ENCODE measurements at regions not wholly inside any gene's neighbourhood (a gene's known extent, or its start where the extent isn't known, plus 50 kb on each side); places are given as distances from the start of the nearest gene placed in this dataset.

- no peak overlapping the region for H3K9ac ChIP-seq (ENCODE audit: low read length)
- peaks cover 9% of the 10 kb centered on the region for H3K9me3 ChIP-seq (ENCODE audit: control insufficient read depth, low read length)
- no peak overlapping the region for H3K4me3 ChIP-seq (ENCODE audit: low read length)
- no peak for DNase-seq (ENCODE audit: low read depth)
- no peaks in the 10 kb centered on the region for H3K4me1 ChIP-seq (ENCODE audit: control insufficient read depth, insufficient read depth, low read length)
- peaks cover 26% of the 10 kb centered on the region for H3K27me3 ChIP-seq (replicated peaks; ENCODE audit: control insufficient read depth, insufficient read depth, low read length)
- H3K36me3 ChIP-seq (ENCODE audit: control insufficient read depth, insufficient read depth, low read length, severe bottlenecking), result no peaks in the 10 kb centered on the region
These were observed 268.9 kb downstream of the HAUS1 start for GRCh38 chr18:46373131-46373530.

GRCh38 chr18:46373791-46374190 is 269.6 kb downstream of the HAUS1 start:
- H3K4me3 ChIP-seq (ENCODE audit: low read length), result no peak overlapping the region
- no peak overlapping the region for H3K9ac ChIP-seq (ENCODE audit: low read length)
- H3K4me1 ChIP-seq (ENCODE audit: control insufficient read depth, insufficient read depth, low read length), result no peaks in the 10 kb centered on the region
- H3K36me3 ChIP-seq (ENCODE audit: control insufficient read depth, insufficient read depth, low read length, severe bottlenecking), result no peaks in the 10 kb centered on the region
- no peak for DNase-seq (ENCODE audit: low read depth)
- peaks cover 27% of the 10 kb centered on the region for H3K27me3 ChIP-seq (replicated peaks; ENCODE audit: control insufficient read depth, insufficient read depth, low read length)
- H3K9me3 ChIP-seq (ENCODE audit: control insufficient read depth, low read length), result peaks cover 9% of the 10 kb centered on the region

GRCh38 chr18:46374850-46375249 is 270.7 kb downstream of the HAUS1 start:
- H3K36me3 ChIP-seq (ENCODE audit: control insufficient read depth, insufficient read depth, low read length, severe bottlenecking), result no peaks in the 10 kb centered on the region
- no peak overlapping the region for H3K4me3 ChIP-seq (ENCODE audit: low read length)
- no peaks in the 10 kb centered on the region for H3K4me1 ChIP-seq (ENCODE audit: control insufficient read depth, insufficient read depth, low read length)
- no peak overlapping the region for H3K9ac ChIP-seq (ENCODE audit: low read length)
- H3K9me3 ChIP-seq (ENCODE audit: control insufficient read depth, low read length), result peaks cover 9% of the 10 kb centered on the region
- peaks cover 26% of the 10 kb centered on the region for H3K27me3 ChIP-seq (replicated peaks; ENCODE audit: control insufficient read depth, insufficient read depth, low read length)
- no peak for DNase-seq (ENCODE audit: low read depth)

- no peak for DNase-seq (ENCODE audit: low read depth)
- Histone ChIP-seq H3K36me3 (ENCODE audit: control insufficient read depth, insufficient read depth, low read length, severe bottlenecking) (no peaks in the 10 kb centered on the region), H3K4me3 (ENCODE audit: low read length) (no peak overlapping the region), H3K4me1 (ENCODE audit: control insufficient read depth, insufficient read depth, low read length) (no peaks in the 10 kb centered on the region), H3K9ac (ENCODE audit: low read length) (no peak overlapping the region), H3K27me3 (replicated peaks; ENCODE audit: control insufficient read depth, insufficient read depth, low read length) (peaks cover 13% of the 10 kb centered on the region), H3K9me3 (ENCODE audit: control insufficient read depth, low read length) (no peaks in the 10 kb centered on the region)
These were observed 273.4 kb downstream of the HAUS1 start for GRCh38 chr18:46377557-46377956.

GRCh38 chr18:46378126-46378863 is 274.1 kb downstream of the HAUS1 start:
- Histone ChIP-seq H3K9ac (ENCODE audit: low read length) (no peak overlapping the region), H3K36me3 (ENCODE audit: control insufficient read depth, insufficient read depth, low read length, severe bottlenecking) (no peaks in the 10 kb centered on the region), H3K9me3 (ENCODE audit: control insufficient read depth, low read length) (no peaks in the 10 kb centered on the region), H3K4me3 (ENCODE audit: low read length) (no peak overlapping the region), H3K27me3 (replicated peaks; ENCODE audit: control insufficient read depth, insufficient read depth, low read length) (peaks cover 13% of the 10 kb centered on the region), H3K4me1 (ENCODE audit: control insufficient read depth, insufficient read depth, low read length) (no peaks in the 10 kb centered on the region)
- DNase-seq (ENCODE audit: low read depth), result no peak

GRCh38 chr18:46378864-46379207 is 274.7 kb downstream of the HAUS1 start:
- no peak for DNase-seq (ENCODE audit: low read depth)
- no peaks in the 10 kb centered on the region for H3K4me1 ChIP-seq (ENCODE audit: control insufficient read depth, insufficient read depth, low read length)
- no peaks in the 10 kb centered on the region for H3K9me3 ChIP-seq (ENCODE audit: control insufficient read depth, low read length)
- peaks cover 13% of the 10 kb centered on the region for H3K27me3 ChIP-seq (replicated peaks; ENCODE audit: control insufficient read depth, insufficient read depth, low read length)
- no peaks in the 10 kb centered on the region for H3K36me3 ChIP-seq (ENCODE audit: control insufficient read depth, insufficient read depth, low read length, severe bottlenecking)
- no peak overlapping the region for H3K9ac ChIP-seq (ENCODE audit: low read length)
- H3K4me3 ChIP-seq (ENCODE audit: low read length), result no peak overlapping the region

- H3K4me3 ChIP-seq (ENCODE audit: low read length), result no peak overlapping the region
- no peak overlapping the region for H3K9ac ChIP-seq (ENCODE audit: low read length)
- no peak for DNase-seq (ENCODE audit: low read depth)
These were observed 275.3 kb downstream of the HAUS1 start for GRCh38 chr18:46379323-46379950.

GRCh38 chr18:46385124-46385523 is 271.9 kb downstream of the LOXHD1 start:
- Histone ChIP-seq H3K4me3 (ENCODE audit: low read length) (no peak overlapping the region), H3K36me3 (ENCODE audit: control insufficient read depth, insufficient read depth, low read length, severe bottlenecking) (no peaks in the 10 kb centered on the region), H3K9me3 (ENCODE audit: control insufficient read depth, low read length) (no peaks in the 10 kb centered on the region), H3K9ac (ENCODE audit: low read length) (no peak overlapping the region), H3K27me3 (replicated peaks; ENCODE audit: control insufficient read depth, insufficient read depth, low read length) (peaks cover 39% of the 10 kb centered on the region), H3K4me1 (ENCODE audit: control insufficient read depth, insufficient read depth, low read length) (peaks cover 7% of the 10 kb centered on the region)
- DNase-seq (ENCODE audit: low read depth), result no peak

More at GRCh38 chr18:46379323-46379950, 275.3 kb downstream of the HAUS1 start:
- Histone ChIP-seq H3K4me1 (ENCODE audit: control insufficient read depth, insufficient read depth, low read length) (no peaks in the 10 kb centered on the region), H3K36me3 (ENCODE audit: control insufficient read depth, insufficient read depth, low read length, severe bottlenecking) (no peaks in the 10 kb centered on the region), H3K9me3 (ENCODE audit: control insufficient read depth, low read length) (no peaks in the 10 kb centered on the region), H3K27me3 (replicated peaks; ENCODE audit: control insufficient read depth, insufficient read depth, low read length) (peaks cover 10% of the 10 kb centered on the region)

- peak; percentile 76 for DNase-seq (ENCODE audit: low read depth)
- Histone ChIP-seq H3K9me3 (ENCODE audit: control insufficient read depth, low read length) (no peaks in the 10 kb centered on the region), H3K27me3 (replicated peaks; ENCODE audit: control insufficient read depth, insufficient read depth, low read length) (peaks cover 38% of the 10 kb centered on the region), H3K36me3 (ENCODE audit: control insufficient read depth, insufficient read depth, low read length, severe bottlenecking) (no peaks in the 10 kb centered on the region), H3K4me1 (ENCODE audit: control insufficient read depth, insufficient read depth, low read length) (peaks cover 7% of the 10 kb centered on the region), H3K9ac (ENCODE audit: low read length) (no peak overlapping the region), H3K4me3 (ENCODE audit: low read length) (no peak overlapping the region)
These were observed 270.2 kb downstream of the LOXHD1 start for GRCh38 chr18:46386788-46387187.

GRCh38 chr18:46387441-46388131 is 269.4 kb downstream of the LOXHD1 start:
- H3K4me3 ChIP-seq (ENCODE audit: low read length), result no peak overlapping the region
- peaks cover 38% of the 10 kb centered on the region for H3K27me3 ChIP-seq (replicated peaks; ENCODE audit: control insufficient read depth, insufficient read depth, low read length)
- H3K9me3 ChIP-seq (ENCODE audit: control insufficient read depth, low read length), result no peaks in the 10 kb centered on the region
- H3K4me1 ChIP-seq (ENCODE audit: control insufficient read depth, insufficient read depth, low read length), result peaks cover 7% of the 10 kb centered on the region
- H3K9ac ChIP-seq (ENCODE audit: low read length), result no peak overlapping the region
- no peaks in the 10 kb centered on the region for H3K36me3 ChIP-seq (ENCODE audit: control insufficient read depth, insufficient read depth, low read length, severe bottlenecking)
- DNase-seq (ENCODE audit: low read depth), result peak; percentile 69

GRCh38 chr18:46388286-46388685 is 268.7 kb downstream of the LOXHD1 start:
- no peak overlapping the region for H3K9ac ChIP-seq (ENCODE audit: low read length)
- DNase-seq (ENCODE audit: low read depth), result no peak
- H3K4me1 ChIP-seq (ENCODE audit: control insufficient read depth, insufficient read depth, low read length), result peaks cover 7% of the 10 kb centered on the region

More at GRCh38 chr18:46388286-46388685, 268.7 kb downstream of the LOXHD1 start:
- Histone ChIP-seq H3K4me3 (ENCODE audit: low read length) (no peak overlapping the region), H3K9me3 (ENCODE audit: control insufficient read depth, low read length) (no peaks in the 10 kb centered on the region), H3K27me3 (replicated peaks; ENCODE audit: control insufficient read depth, insufficient read depth, low read length) (peaks cover 38% of the 10 kb centered on the region), H3K36me3 (ENCODE audit: control insufficient read depth, insufficient read depth, low read length, severe bottlenecking) (no peaks in the 10 kb centered on the region)

Measured in adipocyte (in vitro differentiated cells).